VCaP (cell line): ENCODE measurements at regions not wholly inside any gene's neighbourhood (a gene's known extent, or its start where the extent isn't known, plus 50 kb on each side); places are given as distances from the start of the nearest gene placed in this dataset.

Experiments
- H3K27ac ChIP-seq: fragments of 450-650 bp; 2 replicates; pipeline ENCODE4 v1.5.1; 2017
- CTCF ChIP-seq: fragments of 450-650 bp; conservative IDR thresholded peaks from 2 replicates; pipeline ENCODE4 v1.5.1; 2017; ENCODE audit warnings: mild to moderate bottlenecking, moderate library complexity

DNA sequence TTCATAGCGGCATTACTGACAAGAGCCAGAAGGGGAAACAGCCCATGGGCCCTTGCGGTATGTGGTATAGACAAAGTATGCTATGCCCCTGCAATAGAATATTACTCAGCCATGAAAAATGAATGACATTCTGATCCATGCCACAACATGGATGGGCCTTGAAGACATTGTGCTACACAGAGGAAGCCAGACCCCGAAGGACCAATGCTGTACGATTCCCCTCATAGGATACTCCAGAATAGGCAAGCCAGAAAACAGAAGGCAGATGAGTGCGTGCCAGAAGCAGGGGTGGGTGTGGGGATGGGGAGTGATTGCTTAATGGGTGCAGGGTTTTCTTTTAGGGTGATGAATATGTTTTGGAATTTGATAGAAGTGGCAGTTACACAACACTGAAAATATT, 342.0 kb downstream of the TEX29 start:
- H3K27ac ChIP-seq = no peak overlapping the region
- TF ChIP-seq CTCF = no peak

DNA sequence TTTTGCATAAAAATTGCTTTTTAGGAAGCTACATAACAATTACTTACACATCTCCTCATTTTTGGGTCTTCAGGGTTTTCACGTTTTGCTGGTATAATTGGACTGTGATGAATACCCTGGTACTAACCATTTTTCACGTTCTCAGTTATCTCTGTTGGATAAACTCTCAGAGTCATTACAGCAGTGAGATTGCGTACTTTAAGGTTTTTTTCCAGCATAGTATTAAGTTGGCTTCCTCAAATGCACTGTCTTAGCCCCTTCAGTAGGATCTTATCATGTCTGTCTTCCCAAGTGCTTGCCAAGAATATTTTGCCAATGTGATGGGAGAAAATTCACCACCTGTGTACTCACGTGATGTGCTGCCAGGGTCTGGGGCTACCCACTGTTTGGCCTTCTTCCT, 342.5 kb downstream of the TEX29 start:
- no peak for TF ChIP-seq CTCF
- no peak overlapping the region for H3K27ac ChIP-seq

GRCh38 chr13:111663505-111663904, 343.1 kb downstream of the TEX29 start:
- no peak for TF ChIP-seq CTCF
- no peak overlapping the region for H3K27ac ChIP-seq

DNA sequence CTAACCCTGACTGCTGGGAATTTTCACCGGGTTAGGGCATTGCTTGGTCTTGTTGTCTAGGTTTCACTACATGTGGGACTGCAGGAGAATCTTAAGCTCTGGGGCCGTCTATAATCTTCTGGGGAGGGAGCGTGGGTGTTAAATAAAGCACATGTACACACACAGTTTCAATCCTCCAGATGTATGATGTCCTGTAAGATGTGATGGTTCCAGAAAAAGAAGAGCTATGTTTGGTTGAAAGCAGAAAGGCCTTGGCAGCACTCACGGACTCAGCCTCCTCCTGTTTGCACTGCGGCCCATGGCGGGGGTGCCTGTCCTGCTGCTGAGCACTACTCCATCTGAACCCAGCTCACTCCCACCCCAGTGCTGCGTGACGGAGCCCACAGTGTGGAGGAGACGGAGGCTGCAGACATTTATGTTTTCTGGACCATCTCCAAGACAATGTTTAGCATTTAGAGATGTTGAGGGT, 343.5 kb downstream of the TEX29 start:
- no peak for TF ChIP-seq CTCF
- H3K27ac ChIP-seq = no peak overlapping the region

GRCh38 chr13:111664696-111665095, 344.3 kb downstream of the TEX29 start:
- no peak overlapping the region for H3K27ac ChIP-seq
- no peak for TF ChIP-seq CTCF

DNA sequence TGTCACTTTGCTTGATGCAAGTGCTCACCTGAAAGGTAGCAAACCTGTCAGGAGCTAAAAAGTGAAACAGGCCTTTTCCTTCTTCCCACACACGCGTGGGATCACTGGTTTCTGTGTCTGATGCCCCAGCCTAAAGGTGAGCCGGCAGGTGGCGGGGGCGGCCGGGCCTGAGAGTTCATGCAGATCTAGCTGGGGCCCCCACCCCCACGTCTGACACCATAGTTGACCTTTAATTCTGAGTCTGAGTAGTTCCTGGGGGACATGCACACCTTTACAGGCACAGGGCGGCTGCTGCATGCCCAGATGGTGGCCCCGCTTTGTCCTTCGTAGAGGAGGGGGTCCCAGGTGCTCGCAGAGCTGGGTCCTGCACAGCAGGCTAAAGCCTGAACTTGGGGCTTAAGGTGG, 345.3 kb downstream of the TEX29 start:
- TF ChIP-seq CTCF = no peak
- H3K27ac ChIP-seq = no peak overlapping the region

DNA sequence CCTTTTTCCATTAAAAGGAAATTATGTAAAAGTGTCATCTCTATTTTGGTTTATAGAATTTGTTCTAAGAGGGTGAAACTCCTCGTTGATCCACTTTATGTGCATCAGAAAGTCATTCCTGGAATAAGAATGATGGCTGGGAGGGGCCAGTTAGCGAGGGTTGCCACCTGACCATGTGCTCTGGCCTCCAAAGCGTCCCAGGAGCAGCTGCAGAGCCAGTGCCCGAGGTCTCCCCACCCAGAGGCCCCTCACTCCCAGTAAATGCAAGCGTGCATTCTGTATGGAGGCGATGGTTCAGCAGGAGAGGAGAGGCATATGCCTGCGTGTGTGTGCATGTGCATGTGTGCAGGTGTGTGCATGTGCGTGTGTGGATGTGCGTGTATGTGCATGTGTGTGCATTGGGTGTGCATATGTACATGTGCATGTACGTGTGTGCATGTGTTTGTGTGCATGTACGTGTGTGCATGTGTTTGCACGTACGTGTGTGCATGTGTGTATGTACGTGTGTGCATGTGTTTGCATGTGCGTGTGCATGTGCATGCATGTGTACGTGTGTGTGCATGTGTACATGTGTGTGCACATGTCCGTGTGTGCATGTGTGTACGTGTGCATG, 345.8 kb downstream of the TEX29 start:
- TF ChIP-seq CTCF = no peak
- H3K27ac ChIP-seq = no peak overlapping the region
